ENCODE measurements at regions not wholly inside any gene's neighbourhood (a gene's known extent, or its start where the extent isn't known, plus 50 kb on each side); places are given as distances from the start of the nearest gene placed in this dataset.

DNA sequence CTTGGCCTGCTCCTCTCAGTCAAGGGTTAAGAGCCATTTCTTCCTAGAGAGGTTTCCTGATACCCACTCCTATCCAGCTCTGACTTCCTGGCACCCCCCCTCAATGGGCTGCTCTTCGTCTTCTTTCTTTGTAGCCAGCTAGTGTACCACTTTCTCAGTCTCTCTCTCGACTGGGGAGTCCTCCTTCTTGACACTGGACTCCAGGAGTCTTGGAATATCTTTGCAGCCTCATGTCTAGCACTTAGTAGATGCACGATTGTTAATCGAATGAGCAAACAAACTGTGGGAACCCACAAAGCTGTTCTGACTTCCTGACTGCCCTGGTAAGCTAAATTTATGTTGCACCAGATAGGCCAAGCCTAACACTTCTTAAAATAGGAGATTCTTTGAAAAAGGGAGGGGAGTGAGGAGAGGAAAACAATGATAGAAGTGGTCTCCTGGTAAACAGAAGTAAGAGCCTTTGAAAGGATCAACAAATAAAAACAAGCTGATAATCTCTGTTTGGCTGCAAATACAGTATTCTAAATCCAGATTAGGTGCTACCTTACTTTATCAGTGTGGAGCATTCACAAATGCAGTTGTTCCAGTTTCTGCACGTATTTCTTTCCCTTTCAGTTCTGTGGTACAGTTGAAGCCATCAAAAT is 160.1 kb upstream of the CITED2 start:
- TF ChIP-seq POLR2A (IDR thresholded peaks at IDR 0.05; ENCODE audit: extremely low read depth, insufficient read length) (no peak), MYC (IDR thresholded peaks at IDR 0.05; ENCODE audit: low read depth, low read length) (no peak)
- TF ChIP-seq, protein P1, sequence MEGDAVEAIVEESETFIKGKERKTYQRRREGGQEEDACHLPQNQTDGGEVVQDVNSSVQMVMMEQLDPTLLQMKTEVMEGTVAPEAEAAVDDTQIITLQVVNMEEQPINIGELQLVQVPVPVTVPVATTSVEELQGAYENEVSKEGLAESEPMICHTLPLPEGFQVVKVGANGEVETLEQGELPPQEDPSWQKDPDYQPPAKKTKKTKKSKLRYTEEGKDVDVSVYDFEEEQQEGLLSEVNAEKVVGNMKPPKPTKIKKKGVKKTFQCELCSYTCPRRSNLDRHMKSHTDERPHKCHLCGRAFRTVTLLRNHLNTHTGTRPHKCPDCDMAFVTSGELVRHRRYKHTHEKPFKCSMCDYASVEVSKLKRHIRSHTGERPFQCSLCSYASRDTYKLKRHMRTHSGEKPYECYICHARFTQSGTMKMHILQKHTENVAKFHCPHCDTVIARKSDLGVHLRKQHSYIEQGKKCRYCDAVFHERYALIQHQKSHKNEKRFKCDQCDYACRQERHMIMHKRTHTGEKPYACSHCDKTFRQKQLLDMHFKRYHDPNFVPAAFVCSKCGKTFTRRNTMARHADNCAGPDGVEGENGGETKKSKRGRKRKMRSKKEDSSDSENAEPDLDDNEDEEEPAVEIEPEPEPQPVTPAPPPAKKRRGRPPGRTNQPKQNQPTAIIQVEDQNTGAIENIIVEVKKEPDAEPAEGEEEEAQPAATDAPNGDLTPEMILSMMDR (IDR thresholded peaks at IDR 0.05; ENCODE audit: low read depth, low read length), result no peak
- TF ChIP-seq, protein P2, sequence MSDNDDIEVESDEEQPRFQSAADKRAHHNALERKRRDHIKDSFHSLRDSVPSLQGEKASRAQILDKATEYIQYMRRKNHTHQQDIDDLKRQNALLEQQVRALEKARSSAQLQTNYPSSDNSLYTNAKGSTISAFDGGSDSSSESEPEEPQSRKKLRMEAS (IDR thresholded peaks at IDR 0.05; ENCODE audit: low read depth, low read length), result no peak
